ENCODE measurements at regions not wholly inside any gene's neighbourhood (a gene's known extent, or its start where the extent isn't known, plus 50 kb on each side); places are given as distances from the start of the nearest gene placed in this dataset.
"Not testable (repeated sequence)": the region's sequence is repeated elsewhere in the genome, so short reads cannot be mapped to it uniquely, and the experiment has no call there.

DNA sequence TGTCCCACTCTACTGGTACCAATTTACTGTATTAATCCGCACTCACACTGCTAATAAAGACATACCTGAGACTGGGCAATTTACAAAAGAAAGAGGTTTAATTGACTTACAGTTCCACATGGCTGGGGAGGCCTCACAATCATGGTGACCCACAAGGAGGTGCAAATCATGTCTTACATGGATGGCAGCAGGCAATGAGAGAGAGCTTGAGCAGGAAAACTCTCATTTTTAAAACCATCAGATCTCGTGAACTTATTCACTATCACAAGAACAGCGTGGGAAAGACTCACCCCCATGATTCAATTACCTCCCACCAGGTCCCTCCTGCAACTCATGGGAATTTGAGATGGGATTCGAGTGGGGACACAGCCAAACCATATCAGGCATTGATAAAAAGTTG lies 298.5 kb downstream of the DUSP6 start:
- DNase-seq, result not testable (repeated sequence)

DNA sequence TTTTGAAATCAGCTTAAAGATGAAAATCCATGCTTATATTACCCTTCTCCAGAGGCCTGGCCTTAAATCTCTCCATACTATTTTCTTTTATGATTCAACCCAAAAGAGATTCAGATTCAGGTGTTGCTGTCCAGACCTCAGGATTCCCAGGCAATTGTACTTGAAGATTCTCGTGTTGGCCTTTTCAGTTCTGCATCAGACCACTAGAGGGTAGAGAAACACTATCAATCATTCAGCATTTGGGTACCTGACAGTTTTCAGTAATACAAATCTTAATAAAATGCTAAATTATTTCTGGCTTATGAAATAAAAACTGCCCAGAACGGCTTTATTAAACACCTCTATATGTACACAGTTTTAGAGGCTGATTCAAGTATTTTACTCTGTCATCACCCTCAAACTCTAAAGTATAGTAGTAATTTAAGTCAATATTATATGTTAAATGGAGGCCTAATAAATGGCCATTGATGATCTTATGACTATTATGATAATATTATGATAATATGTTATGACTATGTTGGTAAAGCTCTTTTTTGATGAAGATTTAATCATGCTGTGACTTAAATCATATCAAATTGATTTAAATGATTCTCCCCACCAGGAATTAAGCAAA lies 301.1 kb downstream of the DUSP6 start:
- peak; percentile 69 for DNase-seq

DNA sequence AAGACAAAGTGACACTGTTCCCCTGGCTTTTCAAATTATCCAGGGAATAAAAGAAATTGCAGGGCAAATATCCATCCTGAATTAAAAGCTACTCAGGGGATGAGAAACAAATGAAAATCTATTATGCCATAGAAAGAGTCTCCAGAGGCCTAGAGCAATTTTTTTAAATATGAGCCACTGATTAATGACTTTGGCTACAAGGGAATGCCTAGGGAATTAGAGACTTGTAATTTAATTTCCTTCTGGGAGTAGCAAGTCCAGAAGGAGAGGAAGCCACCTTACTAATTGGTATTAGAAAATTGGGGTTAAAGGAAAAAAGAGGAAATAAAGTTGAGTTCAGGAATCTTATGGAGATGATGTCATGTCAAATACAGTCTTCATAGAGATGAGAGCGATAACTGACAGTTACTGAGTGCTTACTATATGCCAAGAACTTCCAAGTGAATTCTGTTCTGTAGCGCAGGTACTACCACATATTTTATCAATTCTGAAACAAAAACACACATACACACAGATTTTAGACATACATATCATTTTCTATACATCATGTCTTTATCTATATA lies 304.4 kb downstream of the DUSP6 start:
- peak; percentile 62 for DNase-seq

DNA sequence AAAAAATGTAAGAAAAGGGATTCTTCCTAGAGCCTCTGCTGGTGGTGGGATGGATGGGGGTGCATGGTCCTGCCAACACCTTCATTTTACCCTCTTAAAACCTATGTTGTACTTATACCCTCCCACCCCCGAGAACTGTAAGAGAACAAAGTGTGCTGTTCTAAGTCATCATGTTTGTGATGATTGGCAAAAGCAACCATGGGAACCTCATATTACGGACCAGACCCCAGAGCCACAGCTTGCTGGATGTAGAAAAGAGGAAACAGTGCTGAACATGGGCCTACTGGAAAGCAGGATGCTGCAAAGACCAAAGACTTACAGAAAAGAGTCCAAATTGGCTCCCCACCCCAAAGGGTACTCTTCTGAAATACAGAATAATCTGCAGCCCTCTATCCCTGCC lies 311.2 kb downstream of the DUSP6 start:
- no peak for DNase-seq

DNA sequence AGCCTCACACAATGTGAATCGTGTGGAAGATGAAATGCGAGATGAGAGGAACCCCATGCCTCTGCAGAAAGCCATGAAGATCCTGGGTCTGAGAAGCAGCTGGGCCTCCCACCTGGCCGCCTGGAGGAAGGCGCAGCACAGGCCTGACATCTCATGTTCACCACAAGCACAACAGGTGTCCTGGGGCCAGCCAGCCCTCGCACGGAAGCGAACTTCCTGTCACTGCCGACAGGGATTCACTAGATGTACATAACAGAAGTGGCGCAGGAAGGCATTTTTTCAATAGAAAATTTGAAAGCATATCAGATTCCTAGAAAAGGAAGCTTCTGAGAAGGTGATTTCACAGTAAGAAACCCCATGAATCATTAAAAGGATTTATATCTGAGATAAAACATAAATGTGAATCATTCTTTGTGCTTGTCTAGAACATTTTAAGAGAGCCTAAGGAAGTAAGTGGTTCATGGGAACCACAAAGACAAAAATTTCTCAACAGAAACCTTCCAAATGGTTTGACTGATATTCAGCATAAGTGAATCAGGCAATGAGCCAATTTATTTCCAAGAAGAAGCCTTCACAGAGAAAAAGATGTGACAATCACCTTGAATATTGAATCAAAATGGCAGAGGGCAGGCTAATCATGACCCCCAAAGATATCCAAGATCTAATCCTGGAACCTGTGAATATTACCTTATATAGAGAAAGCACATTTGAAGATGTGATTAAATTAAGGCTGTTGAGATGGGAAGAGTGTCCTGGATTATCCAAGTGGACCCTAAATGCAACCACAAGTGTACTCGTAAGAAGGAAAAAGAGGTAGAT lies 311.9 kb downstream of the DUSP6 start:
- DNase-seq, result peak; percentile 8

DNA sequence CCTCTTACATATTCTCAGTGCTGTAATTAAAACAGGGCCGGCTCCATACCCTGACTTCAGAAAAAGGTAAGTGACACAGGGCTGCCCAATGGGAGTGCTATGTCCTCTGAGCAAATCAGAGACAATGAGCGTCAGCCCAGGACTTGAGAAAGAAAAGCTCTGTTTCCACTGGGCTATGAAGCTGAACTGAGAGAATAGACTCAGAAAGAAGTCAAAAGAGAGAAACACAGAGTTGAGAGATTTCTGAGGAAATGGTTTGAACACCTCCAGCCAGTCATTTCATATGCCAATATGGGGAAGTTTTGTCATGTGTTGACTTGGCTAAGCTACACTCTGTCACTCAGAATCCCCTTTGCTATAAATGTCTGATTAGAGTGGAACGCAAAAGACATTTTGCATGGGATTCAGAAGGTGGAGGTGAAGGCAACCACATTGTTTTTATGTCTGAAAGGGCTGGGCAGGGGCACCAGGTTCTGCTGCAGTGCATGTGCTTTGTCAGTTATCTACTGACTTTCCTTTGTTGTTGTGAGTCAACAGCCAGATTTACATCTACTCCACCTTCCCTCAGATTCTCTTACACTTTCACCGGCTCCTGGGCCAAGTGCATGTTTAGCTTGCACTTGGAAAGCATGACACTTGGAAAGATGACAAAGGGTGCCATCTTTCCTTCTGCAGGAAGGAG lies 313.3 kb downstream of the DUSP6 start:
- DNase-seq, result no peak

DNA sequence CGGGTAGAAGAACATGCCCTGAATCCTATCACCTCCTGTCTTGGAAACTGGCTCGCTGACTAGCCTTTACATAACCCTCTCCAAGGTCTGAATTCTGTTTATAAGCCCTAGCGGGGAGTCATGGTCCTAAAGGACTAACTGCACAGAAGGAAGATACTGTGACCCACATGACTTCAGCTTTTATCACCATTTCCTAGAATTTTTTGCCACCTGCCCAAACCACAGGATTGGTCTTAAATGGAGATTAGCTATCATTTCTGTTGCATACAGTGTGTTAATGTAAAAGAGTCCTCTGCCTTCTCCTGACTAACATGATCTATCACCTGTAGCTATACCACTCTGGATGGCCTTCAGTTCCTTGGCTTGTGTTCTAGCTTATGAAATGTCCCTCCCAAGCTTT lies 319.2 kb downstream of the DUSP6 start:
- no peak for DNase-seq

DNA sequence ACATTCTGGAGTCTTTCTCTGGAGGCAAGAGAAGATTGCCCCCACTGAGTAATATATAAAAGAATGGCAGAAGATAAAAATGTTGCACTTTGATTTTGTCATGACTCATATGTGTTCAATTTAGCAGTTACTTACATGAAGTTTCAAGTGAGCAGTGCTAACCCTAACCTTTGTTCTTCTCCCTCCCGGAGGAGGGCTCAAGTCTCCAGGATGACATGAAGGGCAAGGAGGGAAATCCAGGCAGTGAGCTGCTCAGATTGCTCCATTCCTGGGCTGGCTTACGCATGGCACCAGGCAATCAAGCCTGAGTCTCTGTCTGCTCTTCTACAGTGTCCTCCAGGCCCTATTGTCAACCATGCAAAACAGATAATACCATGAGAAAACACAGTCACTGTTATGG lies 322.3 kb downstream of the DUSP6 start:
- no peak for DNase-seq

DNA sequence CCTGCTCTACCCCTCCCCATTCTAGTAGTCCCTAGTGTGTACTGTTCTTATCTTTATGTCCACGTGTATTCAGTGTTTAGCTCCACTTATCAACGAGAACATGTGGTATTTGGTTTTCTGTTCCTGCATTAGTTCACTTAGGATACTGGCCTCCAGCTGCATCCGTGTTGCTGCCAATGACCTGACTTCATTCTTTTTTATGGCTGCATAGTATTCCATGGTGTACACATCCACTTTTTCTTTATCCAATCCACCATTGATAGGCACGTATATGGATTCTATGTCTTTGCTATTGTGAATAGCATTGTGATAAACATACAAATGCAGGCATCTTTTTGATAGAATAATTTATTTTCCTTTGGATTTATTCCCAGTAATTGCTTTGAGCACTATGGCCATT lies 327.7 kb downstream of the DUSP6 start:
- no peak for DNase-seq

DNA sequence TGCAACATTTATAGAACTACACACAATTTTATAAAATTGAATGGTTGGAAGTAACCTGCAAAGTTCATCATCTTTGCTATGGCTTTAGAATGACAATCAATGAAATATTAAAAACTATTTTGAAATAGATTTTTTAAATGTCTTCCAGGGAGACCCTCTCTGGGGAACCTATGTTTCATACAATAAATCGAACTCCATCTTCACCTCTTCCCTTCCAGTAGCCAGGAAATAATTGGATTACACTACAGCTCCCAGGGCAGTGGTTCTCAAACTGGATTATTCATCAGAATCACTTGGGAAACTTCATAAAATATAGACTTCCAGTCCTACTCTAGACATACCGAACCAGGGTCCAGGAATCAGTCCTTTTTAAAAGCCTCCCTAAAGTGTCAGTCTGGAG lies 328.4 kb downstream of the DUSP6 start:
- no peak for DNase-seq

DNA sequence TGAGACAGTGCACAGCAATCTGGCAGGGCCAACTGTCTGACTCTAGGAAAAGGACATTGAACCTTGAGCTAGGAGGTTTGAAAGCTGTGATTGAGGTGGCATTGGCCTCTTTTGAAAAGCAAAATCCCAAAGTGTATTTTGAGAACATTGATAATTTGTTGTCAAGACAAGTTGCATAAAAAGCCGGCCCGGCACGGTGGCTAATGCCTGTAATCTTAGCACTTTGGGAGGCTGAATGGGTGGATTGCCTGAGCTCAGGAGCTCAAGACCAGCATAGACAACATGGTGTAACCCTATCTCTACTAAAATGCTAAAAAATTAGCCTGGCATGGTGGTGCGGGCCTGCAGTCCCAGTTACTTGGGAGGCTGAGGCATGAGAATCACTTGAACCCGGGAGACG lies 331.6 kb downstream of the DUSP6 start:
- no peak for DNase-seq

DNA sequence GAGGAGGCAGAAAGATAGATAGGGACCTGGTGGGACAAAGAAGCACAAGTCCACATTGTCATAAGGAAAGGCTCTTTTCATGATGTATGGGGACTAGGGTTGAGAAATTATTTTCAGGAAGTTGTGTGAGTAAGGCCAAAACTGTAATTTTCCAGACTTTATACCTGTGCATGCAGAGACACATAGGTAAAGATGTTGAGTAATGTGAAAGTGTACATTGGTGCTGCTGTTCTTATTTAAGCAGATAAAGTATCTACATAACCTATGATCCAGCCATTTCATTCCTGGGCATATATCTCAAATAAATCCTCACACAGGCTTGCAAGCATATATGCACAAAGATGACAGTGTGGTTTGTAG lies 332.2 kb downstream of the DUSP6 start:
- no peak for DNase-seq

DNA sequence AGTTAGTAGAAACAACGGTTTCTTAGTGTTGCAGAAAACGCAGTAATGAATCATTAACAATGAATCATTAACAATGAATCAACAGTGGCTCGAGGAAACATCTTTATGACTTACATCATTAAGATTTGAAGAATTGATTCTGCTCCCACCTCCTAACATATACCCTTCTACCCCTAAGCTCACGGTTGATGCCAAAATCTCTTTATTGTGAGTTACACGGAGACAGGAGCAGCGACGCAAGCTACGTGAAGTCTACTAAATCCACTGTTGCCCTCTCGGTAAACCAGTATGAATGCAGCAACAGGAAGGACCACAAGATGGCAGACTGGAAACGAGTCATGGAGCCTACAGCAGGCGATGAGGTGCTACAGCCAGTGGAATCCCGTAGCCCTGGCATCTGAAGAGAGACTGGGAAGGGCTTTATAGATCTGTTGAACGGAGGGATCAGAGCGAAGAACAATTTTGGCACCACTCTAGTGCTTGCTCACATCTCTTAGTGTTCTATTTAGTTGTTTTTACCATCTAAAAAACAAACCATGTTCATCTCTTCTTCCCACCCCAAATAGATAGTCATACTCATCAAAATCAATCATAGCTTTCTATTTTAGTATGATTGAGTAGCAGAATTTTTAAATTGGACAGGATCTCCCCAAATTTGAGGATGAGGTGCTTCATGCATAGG lies 332.7 kb downstream of the DUSP6 start:
- peak; percentile 87 for DNase-seq

DNA sequence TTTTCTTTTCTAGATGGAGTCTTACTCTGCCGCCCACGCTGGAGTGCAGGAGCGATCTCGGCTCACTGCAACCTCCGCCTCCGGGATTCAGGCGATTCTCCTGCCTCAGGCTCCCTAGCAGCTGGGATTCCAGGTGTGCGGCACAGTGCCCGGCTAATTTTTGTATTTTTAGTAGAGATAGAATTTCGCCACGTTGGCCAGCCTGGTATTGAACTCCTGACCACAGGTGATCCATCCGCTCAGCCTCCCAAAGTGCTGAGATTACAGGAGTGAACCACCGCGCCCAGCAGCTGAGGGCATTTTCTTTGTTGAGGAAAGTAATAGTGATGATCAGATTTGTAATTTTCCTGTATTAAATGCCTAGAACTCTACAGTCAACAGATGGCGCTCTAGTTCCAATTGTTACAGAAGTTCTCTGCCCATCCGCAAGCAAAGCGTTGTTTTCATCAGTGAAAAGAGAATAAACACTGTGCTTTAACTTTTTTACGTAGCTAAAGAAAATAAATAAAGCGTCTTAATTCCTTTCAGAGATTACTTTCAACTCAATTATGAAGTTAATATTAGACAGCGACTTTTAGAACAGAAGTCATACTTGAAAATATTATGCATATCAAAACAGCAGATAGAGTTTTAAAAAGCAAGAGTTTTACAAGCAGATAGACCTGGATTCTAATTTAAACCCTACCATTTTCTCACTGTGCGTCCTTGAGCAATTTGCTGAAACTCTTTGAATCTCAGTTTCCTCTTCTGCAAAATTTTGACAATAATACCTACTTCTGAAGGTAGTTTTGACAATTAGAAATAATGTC lies 335.1 kb downstream of the DUSP6 start:
- peak; percentile 85 for DNase-seq

DNA sequence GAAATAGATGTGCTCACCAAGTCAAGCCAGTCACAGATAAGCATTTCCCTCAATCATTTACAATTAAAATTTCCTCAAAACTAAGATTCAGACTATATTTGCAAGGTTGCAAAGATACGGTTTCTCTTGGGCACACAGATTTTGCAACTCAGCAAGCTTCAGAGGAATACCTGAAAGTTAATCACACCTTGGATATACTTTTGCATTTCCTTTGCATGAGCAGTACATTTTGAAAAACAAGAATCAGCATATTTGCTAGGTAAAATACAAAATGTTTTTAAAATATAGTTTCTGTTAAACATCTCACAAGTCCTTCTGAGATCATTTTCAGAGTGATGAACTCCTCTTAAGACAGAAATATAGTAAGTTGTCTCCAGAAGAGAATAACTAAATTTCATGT lies 336.9 kb downstream of the DUSP6 start:
- no peak for DNase-seq

DNA sequence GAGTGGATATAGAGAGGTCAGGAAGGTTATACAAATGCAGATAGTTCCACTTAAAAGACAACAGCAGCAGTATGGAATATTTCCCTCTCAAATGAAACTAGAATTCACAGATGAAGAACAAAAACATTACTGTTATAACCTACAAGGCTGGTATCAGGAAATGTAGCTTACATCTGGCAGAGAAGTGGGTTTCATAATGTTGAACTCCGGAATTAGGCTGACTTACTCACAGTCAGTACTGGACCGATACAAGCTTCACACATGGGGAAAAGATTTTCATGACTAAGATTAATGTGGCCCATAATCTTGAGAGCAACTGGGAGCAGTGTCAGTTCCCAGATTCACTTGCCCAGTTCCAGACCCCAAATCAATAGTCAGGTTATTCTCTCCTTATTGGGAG lies 353.9 kb downstream of the DUSP6 start:
- no peak for DNase-seq

DNA sequence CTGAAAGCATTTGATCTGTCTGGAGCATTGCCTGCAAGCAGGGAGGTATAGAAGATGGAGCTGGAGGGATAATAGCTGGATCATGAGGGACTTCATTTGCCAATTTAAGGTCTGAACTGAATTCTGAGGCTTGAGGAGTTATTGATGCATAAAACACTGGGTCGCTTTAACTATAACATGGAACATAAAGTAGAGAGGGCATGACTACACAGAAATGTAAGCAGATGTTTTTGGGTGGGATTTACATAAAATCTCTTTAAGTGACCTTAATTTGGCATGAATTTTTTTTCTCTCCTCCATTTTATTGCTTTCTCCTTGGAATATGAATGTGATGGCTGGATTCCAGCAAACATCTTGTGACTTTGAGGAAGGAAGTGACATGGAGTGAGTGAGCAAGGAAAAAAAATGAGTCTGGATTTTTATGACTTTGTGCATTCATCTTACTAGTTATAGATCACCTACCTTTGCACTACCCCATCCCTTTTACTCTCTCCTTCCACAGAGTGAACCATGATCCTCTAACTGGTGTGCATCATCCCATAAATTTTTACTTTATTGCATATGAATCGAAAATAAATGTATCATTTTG lies 356.0 kb downstream of the DUSP6 start:
- no peak for DNase-seq

DNA sequence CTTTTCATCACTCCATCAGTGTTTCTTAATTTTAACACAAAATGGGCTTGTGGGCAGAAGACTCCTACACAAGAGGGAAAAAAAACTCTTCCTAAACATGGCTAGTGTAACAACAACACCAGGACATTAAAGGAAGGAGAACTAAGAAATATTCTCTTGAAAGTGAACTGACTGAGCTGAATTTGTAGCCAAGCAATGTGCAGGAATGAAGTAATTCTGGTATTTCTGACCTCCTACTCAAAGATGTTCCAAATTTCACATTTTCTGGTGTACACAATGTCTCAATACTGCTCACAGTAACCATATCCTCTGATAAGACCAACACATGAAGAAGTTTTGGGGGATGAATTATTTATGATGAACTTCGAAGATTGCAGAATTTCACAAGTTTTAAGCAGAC lies 357.3 kb downstream of the DUSP6 start:
- no peak for DNase-seq

DNA sequence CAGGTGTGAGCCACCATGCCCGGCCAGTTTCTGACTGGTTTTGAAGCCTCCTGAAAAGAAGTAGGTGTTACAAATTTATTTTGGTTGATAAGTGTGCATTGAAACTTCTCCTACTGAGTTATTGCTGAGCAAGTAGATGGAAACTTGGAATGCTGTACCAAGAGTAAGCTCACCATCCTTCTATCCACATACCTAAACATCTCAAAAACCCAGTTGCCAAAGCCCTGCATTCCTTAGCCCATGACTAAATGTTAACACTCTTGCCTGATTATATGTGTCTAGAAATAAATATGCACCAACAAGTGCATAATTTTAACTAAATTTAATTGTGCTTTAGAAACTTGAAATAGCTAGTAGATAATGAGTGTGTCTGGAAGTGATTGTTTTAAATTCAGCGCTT lies 357.8 kb downstream of the DUSP6 start:
- DNase-seq, result no peak

DNA sequence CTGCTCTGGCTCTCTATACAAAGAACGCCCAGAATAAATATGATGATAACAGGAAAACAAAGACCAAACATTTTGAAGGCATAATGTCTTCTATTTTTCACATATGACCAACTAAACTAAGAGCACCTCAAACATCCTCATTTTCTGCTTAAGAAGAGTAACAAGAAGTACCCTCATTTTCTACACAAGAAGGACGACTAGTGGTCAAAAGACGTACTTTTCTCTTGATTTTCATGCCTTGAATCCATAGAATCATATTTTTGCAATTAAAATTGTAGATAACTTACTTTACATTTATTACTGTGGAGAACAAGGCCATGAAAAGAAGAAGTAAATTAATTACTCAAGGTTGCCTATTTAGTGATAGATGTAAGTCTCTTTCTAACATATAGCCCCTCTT lies 358.6 kb downstream of the DUSP6 start:
- peak; percentile 71 for DNase-seq

DNA sequence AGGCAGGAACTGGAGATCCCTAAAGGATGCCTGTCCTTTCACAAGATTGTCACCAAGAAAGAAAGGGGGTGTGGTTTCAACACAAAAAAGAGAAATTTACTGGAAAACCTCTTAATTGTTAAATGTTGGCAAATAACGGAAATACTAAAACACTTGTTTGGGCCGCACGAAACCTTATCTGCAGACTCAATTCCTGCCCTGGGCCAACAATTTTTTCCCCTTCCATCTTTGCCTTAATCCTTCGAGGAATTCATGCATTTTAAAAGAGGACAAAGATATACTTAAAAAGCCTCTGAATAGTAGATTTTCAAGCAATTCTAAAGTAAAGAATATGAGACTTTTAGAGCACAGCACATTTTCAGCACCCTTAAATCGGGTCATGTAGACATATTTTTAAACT lies 366.2 kb downstream of the DUSP6 start:
- no peak for DNase-seq

DNA sequence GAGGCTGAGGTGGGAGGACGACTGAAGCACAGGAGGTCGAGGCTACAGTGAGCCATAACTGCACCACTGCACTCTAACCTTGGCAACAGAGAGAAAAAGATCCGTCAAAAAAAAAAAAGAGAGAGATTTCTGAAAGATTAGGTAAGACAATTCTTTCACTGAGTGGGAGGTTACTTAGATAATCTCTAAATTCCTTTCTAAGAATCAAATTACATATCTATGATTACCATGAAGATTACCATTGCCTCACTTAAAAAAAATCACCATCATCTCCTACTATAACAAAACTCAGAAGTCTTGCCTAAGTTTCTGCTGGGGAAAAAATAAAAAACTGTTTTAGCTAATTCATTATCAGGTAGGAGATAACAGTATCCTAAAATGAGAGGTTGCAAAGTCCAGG lies 366.7 kb downstream of the DUSP6 start:
- no peak for DNase-seq

Measured in NCI-H69 (cell line).